Transverse colon (tissue), 4 donors: ENCODE measurements at regions not wholly inside any gene's neighbourhood (a gene's known extent, or its start where the extent isn't known, plus 50 kb on each side); places are given as distances from the start of the nearest gene placed in this dataset.

Experiments used
- DNase-seq: peaks from one replicate; pipeline ENCODE4 v3.0.0-alpha.2; 2019
- H3K27ac ChIP-seq, 4 donors: fragments of 200-600 bp; sonication (generic); 2 replicates each; pipeline ENCODE4 v1.5.1; 2016 to 2018; ENCODE audit warnings: inconsistent platforms in 4 of 4
- H3K27me3 ChIP-seq: fragments of 200-600 bp; sonication (generic); 2 replicates; pipeline ENCODE4 v1.5.1; 2017; ENCODE audit warnings: inconsistent platforms
- H3K36me3 ChIP-seq, 4 donors: fragments of 200-600 bp; sonication (generic); 2 replicates each; pipeline ENCODE4 v1.5.1; 2017 to 2019; ENCODE audit warnings: inconsistent platforms in 4 of 4
- H3K4me1 ChIP-seq, 4 donors: fragments of 200-600 bp; sonication (generic); 2 replicates each; pipeline ENCODE4 v1.5.1; 2017 to 2020; ENCODE audit warnings: inconsistent platforms in 4 of 4
- H3K4me3 ChIP-seq, 4 donors: fragments of 200-600 bp; sonication (generic); 1 replicate in 1 of 4; 2 replicates in 3 of 4; pipeline versions ENCODE4 v1.5.1 to v1.6.1; 2017 to 2019; ENCODE audit warnings: inconsistent platforms in 4 of 4
- H3K9me3 ChIP-seq, 2 donors: fragments of 200-600 bp; sonication (generic); 2 replicates each; pipeline ENCODE4 v1.5.1; 2017 to 2019; ENCODE audit warnings: inconsistent platforms in 2 of 2
- CTCF ChIP-seq, 5 experiments: fragments of 200-600 bp in 3 of 5; fragments of 450-650 bp in 2 of 5; sonication (generic) in 3 of 5; IDR thresholded peaks; 1 replicate in 2 of 5; 2 replicates in 3 of 5; pipeline ENCODE4 v1.5.1; 2016 to 2017; ENCODE audit warnings: antibody characterized with exemption in 5 of 5, inconsistent platforms in 3 of 5, mild to moderate bottlenecking in 2 of 5, moderate library complexity in 1 of 5
- EP300 ChIP-seq: sonication (generic); formaldehyde crosslinking; IDR thresholded peaks from one replicate; pipeline ENCODE4 v1.6.1; 2017; ENCODE audit warnings: antibody characterized with exemption, low read depth
- POLR2A ChIP-seq: fragments of 450-650 bp; IDR thresholded peaks from one replicate; pipeline ENCODE4 v1.6.1; 2016; ENCODE audit warnings: antibody characterized with exemption, mild to moderate bottlenecking, moderate library complexity
- POLR2AphosphoS5 ChIP-seq, 3 donors: sonication (generic); formaldehyde crosslinking; IDR thresholded peaks; one replicate each; pipeline ENCODE4 v1.6.1; 2016; ENCODE audit warnings: antibody characterized with exemption in 3 of 3
- WGBS, 2 donors: methylation state at CpG; one replicate each; pipeline ENCODE4 v1.1.5; 2018; ENCODE audit warnings: low coverage in 1 of 2; 5-methylcytosine and 5-hydroxymethylcytosine counted together
- in situ Hi-C, 4 donors: fragments of 200-750 bp; cut with MboI; loops; one replicate each; pipeline versions ENCODE4 v1.15.0 to v1.15.1; 2017; ENCODE audit warnings: low sequenced_read_pairs in 3 of 4, low pct_ligation_motif_present in 1 of 4, low pct_unique_long_range_greater_than_20kb in 1 of 4
- intact Hi-C: fragments of 100-400 bp; cut with DNase I; formaldehyde crosslinking; loops from one replicate; pipeline ENCODE4 v1.15.1; 2023; ENCODE audit warnings: low total_unique reads

- DNase-seq = no peak
- intact Hi-C loops (no loop called here), in situ Hi-C loops (no loop called here)
- H3K27ac ChIP-seq = no peak overlapping the region
- no peaks in the 10 kb centered on the region for H3K4me1 ChIP-seq
- no peak overlapping the region for H3K4me3 ChIP-seq
- H3K9me3 ChIP-seq = no peaks in the 10 kb centered on the region
- no peaks in the 10 kb centered on the region for H3K36me3 ChIP-seq
- no peaks in the 10 kb centered on the region for H3K27me3 ChIP-seq
- no peak for TF ChIP-seq POLR2AphosphoS5 (IDR thresholded peaks at IDR 0.05)
- no peak for TF ChIP-seq CTCF (IDR thresholded peaks at IDR 0.05)
- no peak for TF ChIP-seq EP300
- no peak for TF ChIP-seq POLR2A
These were observed 58.2 kb upstream of the TP63 start for GRCh38 chr3:189573004-189573403.

DNA sequence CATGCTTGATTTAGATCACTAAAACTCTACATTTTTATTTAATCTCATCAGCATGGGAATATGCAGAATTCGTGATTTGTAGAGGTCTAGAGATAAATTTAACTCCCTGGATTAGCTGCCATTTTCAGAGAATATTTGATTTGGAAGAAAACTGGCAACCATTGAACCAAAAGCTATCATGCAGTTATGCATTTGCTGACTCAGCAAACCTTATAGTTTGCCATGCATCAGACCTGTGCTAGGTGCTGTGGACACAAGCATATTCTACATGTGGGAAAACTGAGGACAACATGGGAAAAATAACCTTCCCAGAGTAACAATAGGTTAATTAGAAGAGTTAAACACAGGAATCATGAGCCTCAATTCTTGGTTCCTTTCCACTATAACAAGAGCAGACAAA is 54.7 kb upstream of the TP63 start:
- WGBS, 2 donors = 86% methylated on average over 1 of the region's 1 CpG; no CpG with 5 or more reads in 1 of the 2 donors
- H3K36me3 ChIP-seq = no peaks in the 10 kb centered on the region
- DNase-seq = no peak
- in situ Hi-C loops = no loop called here
- no peak overlapping the region for H3K27ac ChIP-seq
- no peaks in the 10 kb centered on the region for H3K27me3 ChIP-seq
- TF ChIP-seq EP300 = no peak
- TF ChIP-seq POLR2A = no peak
- TF ChIP-seq CTCF (IDR thresholded peaks at IDR 0.05) = no peak
- TF ChIP-seq POLR2AphosphoS5 (IDR thresholded peaks at IDR 0.05) = no peak
- intact Hi-C loops = no loop called here
- no peaks in the 10 kb centered on the region for H3K9me3 ChIP-seq
- no peaks in the 10 kb centered on the region for H3K4me1 ChIP-seq
- no peak overlapping the region for H3K4me3 ChIP-seq

- no peak for DNase-seq
- no peaks in the 10 kb centered on the region for H3K27me3 ChIP-seq
- H3K4me3 ChIP-seq = no peak overlapping the region
- intact Hi-C loops (no loop called here), in situ Hi-C loops (no loop called here)
- WGBS, 2 donors = 61 to 68% methylated on average over 3 to 5 of the region's 5 CpGs
- H3K9me3 ChIP-seq = no peaks in the 10 kb centered on the region
- no peak overlapping the region for H3K27ac ChIP-seq
- no peaks in the 10 kb centered on the region for H3K36me3 ChIP-seq
- H3K4me1 ChIP-seq = no peaks in the 10 kb centered on the region
- TF ChIP-seq POLR2AphosphoS5 (IDR thresholded peaks at IDR 0.05) = no peak
- no peak for TF ChIP-seq CTCF (IDR thresholded peaks at IDR 0.05)
These were observed 53.9 kb upstream of the TP63 start for GRCh38 chr3:189577050-189577951.

- no peaks in the 10 kb centered on the region for H3K36me3 ChIP-seq
- H3K4me1 ChIP-seq = no peaks in the 10 kb centered on the region
- intact Hi-C loops = no loop called here
- no peak for DNase-seq
- no peak for TF ChIP-seq CTCF (IDR thresholded peaks at IDR 0.05)
- no peak for TF ChIP-seq POLR2A
- TF ChIP-seq EP300 = no peak
- TF ChIP-seq POLR2AphosphoS5 (IDR thresholded peaks at IDR 0.05) = no peak
- no peaks in the 10 kb centered on the region for H3K9me3 ChIP-seq
- no peak overlapping the region for H3K4me3 ChIP-seq
- H3K27me3 ChIP-seq = no peaks in the 10 kb centered on the region
- WGBS, 2 donors = 98 to 100% methylated on average over 1 to 2 of the region's 2 CpGs
- no peak overlapping the region for H3K27ac ChIP-seq
- in situ Hi-C loops = no loop called here
These were observed 51.0 kb upstream of the TP63 start for GRCh38 chr3:189580190-189580589.
